Kidney (tissue), 13 donors: ENCODE measurements at regions not wholly inside any gene's neighbourhood (a gene's known extent, or its start where the extent isn't known, plus 50 kb on each side); places are given as distances from the start of the nearest gene placed in this dataset.

Experiments used
- DNase-seq, 5 donors: peaks; one replicate each; pipeline ENCODE4 v3.0.0-alpha.2; 2013 to 2020
- FAIRE-seq: peaks from 2 replicates; lab custom pipeline; 2012; peaks lifted over from hg19 to GRCh38; lab: Jason Lieb, UNC
- H3K27ac ChIP-seq, 2 donors: one replicate each; pipeline ENCODE4 v1.7.0; 2013; ENCODE audit warnings: low read depth in 2 of 2, low read length in 2 of 2, inconsistent platforms in 1 of 2
- H3K27me3 ChIP-seq: one replicate; pipeline ENCODE4 v1.7.1; 2013; ENCODE audit warnings: low read length, inconsistent platforms; ENCODE audit not compliant: control insufficient read depth, insufficient read depth
- H3K36me3 ChIP-seq, 3 donors: one replicate each; pipeline versions ENCODE4 v1.7.0 to v1.7.1; 2013; ENCODE audit warnings: low read length in 3 of 3, control low read depth in 1 of 3, inconsistent platforms in 1 of 3; ENCODE audit not compliant: insufficient read depth in 3 of 3, control insufficient read depth in 2 of 3
- H3K4me1 ChIP-seq, 3 donors: one replicate each; pipeline versions ENCODE4 v1.7.0 to v1.7.1; 2013; ENCODE audit warnings: low read length in 3 of 3, inconsistent platforms in 1 of 3, low read depth in 1 of 3; ENCODE audit not compliant: control insufficient read depth in 2 of 3, insufficient read depth in 2 of 3
- H3K4me3 ChIP-seq, 3 donors: one replicate each; pipeline versions ENCODE4 v1.7.0 to v1.8.1; 2013; ENCODE audit warnings: low read length in 3 of 3, control low read depth in 1 of 3, inconsistent platforms in 1 of 3
- H3K9ac ChIP-seq, 3 donors: one replicate each; pipeline versions ENCODE4 v1.7.0 to v1.7.1; 2013; ENCODE audit warnings: low read length in 3 of 3, control low read depth in 1 of 3, inconsistent platforms in 1 of 3
- H3K9me3 ChIP-seq, 3 donors: one replicate each; pipeline versions ENCODE4 v1.7.0 to v1.7.1; 2013; ENCODE audit warnings: low read length in 3 of 3, control low read depth in 1 of 3, inconsistent platforms in 1 of 3; ENCODE audit not compliant: control insufficient read depth in 2 of 3, insufficient read depth in 1 of 3
- intact Hi-C: fragments of 100-400 bp; cut with DNase I; formaldehyde crosslinking; loops from one replicate; pipeline ENCODE4 v1.11.1; 2022
- TF ChIP-seq, protein P1 (sequence below): IDR thresholded peaks from 3 replicates; pipeline ENCODE4 v1.5.1; 2012; ENCODE audit warnings: mild to moderate bottlenecking, moderate library complexity, borderline replicate concordance; ENCODE audit not compliant: insufficient read depth; ENCODE audit errors: extremely low read depth
- donor health status: control.
- donor health status: control.
- donor health status: control.
- donor health status: control.
- donor health status: control.
- donor health status: DM: yes; HTN: yes; CAD: no.
- donor health status: Normal renal cell carcinoma (clear cell type).

- H3K9ac ChIP-seq = no peak overlapping the region
- H3K27me3 ChIP-seq = no peaks in the 10 kb centered on the region
- intact Hi-C loops = no loop called here
- no peaks in the 10 kb centered on the region for H3K9me3 ChIP-seq
- H3K4me3 ChIP-seq = no peak overlapping the region
- H3K27ac ChIP-seq = peak overlapping the region in 1 of 2 donors; percentile 23
- H3K36me3 ChIP-seq = no peaks in the 10 kb centered on the region
- TF ChIP-seq, protein P1, sequence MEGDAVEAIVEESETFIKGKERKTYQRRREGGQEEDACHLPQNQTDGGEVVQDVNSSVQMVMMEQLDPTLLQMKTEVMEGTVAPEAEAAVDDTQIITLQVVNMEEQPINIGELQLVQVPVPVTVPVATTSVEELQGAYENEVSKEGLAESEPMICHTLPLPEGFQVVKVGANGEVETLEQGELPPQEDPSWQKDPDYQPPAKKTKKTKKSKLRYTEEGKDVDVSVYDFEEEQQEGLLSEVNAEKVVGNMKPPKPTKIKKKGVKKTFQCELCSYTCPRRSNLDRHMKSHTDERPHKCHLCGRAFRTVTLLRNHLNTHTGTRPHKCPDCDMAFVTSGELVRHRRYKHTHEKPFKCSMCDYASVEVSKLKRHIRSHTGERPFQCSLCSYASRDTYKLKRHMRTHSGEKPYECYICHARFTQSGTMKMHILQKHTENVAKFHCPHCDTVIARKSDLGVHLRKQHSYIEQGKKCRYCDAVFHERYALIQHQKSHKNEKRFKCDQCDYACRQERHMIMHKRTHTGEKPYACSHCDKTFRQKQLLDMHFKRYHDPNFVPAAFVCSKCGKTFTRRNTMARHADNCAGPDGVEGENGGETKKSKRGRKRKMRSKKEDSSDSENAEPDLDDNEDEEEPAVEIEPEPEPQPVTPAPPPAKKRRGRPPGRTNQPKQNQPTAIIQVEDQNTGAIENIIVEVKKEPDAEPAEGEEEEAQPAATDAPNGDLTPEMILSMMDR = no peak
- DNase-seq = no peak
- no peaks in the 10 kb centered on the region for H3K4me1 ChIP-seq
- no peak for FAIRE-seq
Observed at GRCh38 chr6:150712505-150713252, 113.0 kb downstream of the PLEKHG1 start.

- Histone ChIP-seq H3K27ac (no peak overlapping the region), H3K4me3 (no peak overlapping the region), H3K36me3 (no peaks in the 10 kb centered on the region), H3K9me3 (no peaks in the 10 kb centered on the region), H3K4me1 (no peaks in the 10 kb centered on the region), H3K9ac (no peak overlapping the region), H3K27me3 (no peaks in the 10 kb centered on the region)
- FAIRE-seq = no peak
- peak in 1 of 5 donors; percentile 48 for DNase-seq
- intact Hi-C loops = no loop called here
- TF ChIP-seq, protein P1 = no peak
Observed at GRCh38 chr6:150713487-150713886, 113.8 kb downstream of the PLEKHG1 start.

- H3K27ac ChIP-seq = no peak overlapping the region
- H3K9me3 ChIP-seq = no peaks in the 10 kb centered on the region
- no peak for FAIRE-seq
Observed at GRCh38 chr6:150713931-150714330, 114.2 kb downstream of the PLEKHG1 start.

More at GRCh38 chr6:150713931-150714330, 114.2 kb downstream of the PLEKHG1 start:
- H3K4me3 ChIP-seq = no peak overlapping the region
- no peak for DNase-seq
- intact Hi-C loops = no loop called here
- no peak overlapping the region for H3K9ac ChIP-seq
- TF ChIP-seq, protein P1 = no peak
- H3K4me1 ChIP-seq = no peaks in the 10 kb centered on the region
- H3K27me3 ChIP-seq = no peaks in the 10 kb centered on the region
- no peaks in the 10 kb centered on the region for H3K36me3 ChIP-seq
